H1 (cell line): ENCODE measurements at regions not wholly inside any gene's neighbourhood (a gene's known extent, or its start where the extent isn't known, plus 50 kb on each side); places are given as distances from the start of the nearest gene placed in this dataset.
A peak's percentile ranks its signal among the peaks of the same experiment; 100 is the strongest.

Experiments used
- KDM1A ChIP-seq: fragments of 200-600, 300-600 bp; sonication (generic); IDR thresholded peaks from 2 replicates; pipeline ENCODE4 v1.7.1; 2016; ENCODE audit warnings: mild to moderate bottlenecking, low read length, borderline replicate concordance
- POLR2A ChIP-seq, 2 experiments: IDR thresholded peaks; 1 replicate in 1 of 2; 2 replicates in 1 of 2; pipeline ENCODE4 v1.6.1; 2011; ENCODE audit warnings: low read depth in 2 of 2, low read length in 2 of 2, mild to moderate bottlenecking in 2 of 2; ENCODE audit errors: control extremely low read depth in 1 of 2
- TAF1 ChIP-seq: IDR thresholded peaks from 2 replicates; pipeline ENCODE4 v1.6.1; 2011; ENCODE audit warnings: mild to moderate bottlenecking, low read depth, low read length

GRCh38 chr3:194205675-194206133 lies 69.8 kb downstream of the HES1 start:
- TF ChIP-seq TAF1 (peak; percentile 47; the same call in 1 of the 2 replicates), POLR2A (IDR thresholded peaks at IDR 0.05; ENCODE audit: control extremely low read depth in 1 of 2, low read depth in 2 of 2, low read length in 2 of 2) (no peak), KDM1A (no peak)
